ENCODE measurements at regions not wholly inside any gene's neighbourhood (a gene's known extent, or its start where the extent isn't known, plus 50 kb on each side); places are given as distances from the start of the nearest gene placed in this dataset.

DNA sequence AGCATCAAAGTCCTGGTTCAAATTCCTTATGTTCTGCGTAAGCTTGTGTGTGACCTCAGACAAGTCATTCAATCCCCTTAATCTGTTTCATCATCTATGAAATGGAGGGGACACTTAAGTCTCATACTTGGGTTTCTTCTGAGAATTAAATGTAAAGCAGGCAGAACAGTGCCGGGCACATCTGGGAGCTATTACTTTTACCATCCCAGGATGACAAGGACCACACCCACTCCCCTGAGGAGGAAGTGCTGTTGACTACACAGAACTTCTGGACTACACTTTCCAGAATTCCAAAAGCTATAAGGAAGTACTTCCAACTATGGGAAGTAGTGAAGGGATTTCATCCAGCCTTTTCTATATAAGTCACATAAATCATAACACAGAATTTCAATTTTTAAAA lies 294.9 kb downstream of the IPMK start:
- H3K27ac ChIP-seq (ENCODE audit: low read depth), result no peak overlapping the region
- H3K27ac Mint-ChIP-seq, result no peak overlapping the region
- no peaks in the 10 kb centered on the region for H3K4me1 ChIP-seq (ENCODE audit: insufficient read depth)
- no peaks in the 10 kb centered on the region for H3F3A ChIP-seq (replicated peaks; ENCODE audit: low read depth)
- no peak for DNase-seq (ENCODE audit: low spot score)
- no peaks in the 10 kb centered on the region for H3K4me1 Mint-ChIP-seq
- no peaks in the 10 kb centered on the region for H3K79me2 ChIP-seq (replicated peaks; ENCODE audit: insufficient read depth)
- no peaks in the 10 kb centered on the region for H3K36me3 ChIP-seq (ENCODE audit: insufficient read depth)
- H3K9me2 ChIP-seq (ENCODE audit: insufficient read depth), result no peaks in the 10 kb centered on the region; the same call in 1 of the 2 replicates
- peaks cover 1% of the 10 kb centered on the region for H3K27me3 Mint-ChIP-seq (ENCODE audit: insufficient read depth, low read depth, poor library complexity)
- H3K4me2 ChIP-seq, result no peak overlapping the region
- H3K27me3 ChIP-seq (ENCODE audit: insufficient read depth), result no peaks in the 10 kb centered on the region
- H4K20me1 ChIP-seq (replicated peaks; ENCODE audit: insufficient read depth), result no peaks in the 10 kb centered on the region
- no peak overlapping the region for H3K4me3 ChIP-seq
- H3K36me3 Mint-ChIP-seq (ENCODE audit: low read depth), result peaks cover 2% of the 10 kb centered on the region; the same call in 1 of the 3 replicates
- no peak for ATAC-seq
- H3K9me3 Mint-ChIP-seq, result peaks cover 4% of the 10 kb centered on the region; the same call in 1 of the 3 replicates
- H2AFZ ChIP-seq, result no peak overlapping the region
- no peak overlapping the region for H3K4me3 Mint-ChIP-seq
- TF ChIP-seq POLR2AphosphoS5 (IDR thresholded peaks at IDR 0.05; ENCODE audit: low read depth) (no peak), CREB1 (CRISPR knock-in tag; IDR thresholded peaks at IDR 0.05; ENCODE audit: low read depth) (no peak), ZNF331 (CRISPR knock-in tag; IDR thresholded peaks at IDR 0.05; ENCODE audit: low read depth) (no peak), ZNF114 (CRISPR knock-in tag; IDR thresholded peaks at IDR 0.05) (no peak), NANOG (IDR thresholded peaks at IDR 0.05; ENCODE audit: borderline replicate concordance) (no peak), EZH2phosphoT487 (IDR thresholded peaks at IDR 0.05; ENCODE audit: unreplicated experiment) (no peak), JUNB (IDR thresholded peaks at IDR 0.05; ENCODE audit: unreplicated experiment) (no peak), EZH2 (IDR thresholded peaks at IDR 0.05; ENCODE audit: low read depth, unreplicated experiment) (no peak), STAT1 (IDR thresholded peaks at IDR 0.05; ENCODE audit: unreplicated experiment) (no peak)
- TF ChIP-seq, protein P1, sequence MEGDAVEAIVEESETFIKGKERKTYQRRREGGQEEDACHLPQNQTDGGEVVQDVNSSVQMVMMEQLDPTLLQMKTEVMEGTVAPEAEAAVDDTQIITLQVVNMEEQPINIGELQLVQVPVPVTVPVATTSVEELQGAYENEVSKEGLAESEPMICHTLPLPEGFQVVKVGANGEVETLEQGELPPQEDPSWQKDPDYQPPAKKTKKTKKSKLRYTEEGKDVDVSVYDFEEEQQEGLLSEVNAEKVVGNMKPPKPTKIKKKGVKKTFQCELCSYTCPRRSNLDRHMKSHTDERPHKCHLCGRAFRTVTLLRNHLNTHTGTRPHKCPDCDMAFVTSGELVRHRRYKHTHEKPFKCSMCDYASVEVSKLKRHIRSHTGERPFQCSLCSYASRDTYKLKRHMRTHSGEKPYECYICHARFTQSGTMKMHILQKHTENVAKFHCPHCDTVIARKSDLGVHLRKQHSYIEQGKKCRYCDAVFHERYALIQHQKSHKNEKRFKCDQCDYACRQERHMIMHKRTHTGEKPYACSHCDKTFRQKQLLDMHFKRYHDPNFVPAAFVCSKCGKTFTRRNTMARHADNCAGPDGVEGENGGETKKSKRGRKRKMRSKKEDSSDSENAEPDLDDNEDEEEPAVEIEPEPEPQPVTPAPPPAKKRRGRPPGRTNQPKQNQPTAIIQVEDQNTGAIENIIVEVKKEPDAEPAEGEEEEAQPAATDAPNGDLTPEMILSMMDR (conservative IDR thresholded peaks at IDR 0.05; ENCODE audit: low read depth in 2 of 2), result no peak
- TF ChIP-seq, protein P2, sequence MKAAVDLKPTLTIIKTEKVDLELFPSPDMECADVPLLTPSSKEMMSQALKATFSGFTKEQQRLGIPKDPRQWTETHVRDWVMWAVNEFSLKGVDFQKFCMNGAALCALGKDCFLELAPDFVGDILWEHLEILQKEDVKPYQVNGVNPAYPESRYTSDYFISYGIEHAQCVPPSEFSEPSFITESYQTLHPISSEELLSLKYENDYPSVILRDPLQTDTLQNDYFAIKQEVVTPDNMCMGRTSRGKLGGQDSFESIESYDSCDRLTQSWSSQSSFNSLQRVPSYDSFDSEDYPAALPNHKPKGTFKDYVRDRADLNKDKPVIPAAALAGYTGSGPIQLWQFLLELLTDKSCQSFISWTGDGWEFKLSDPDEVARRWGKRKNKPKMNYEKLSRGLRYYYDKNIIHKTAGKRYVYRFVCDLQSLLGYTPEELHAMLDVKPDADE (IDR thresholded peaks at IDR 0.05), result no peak
- TF ChIP-seq, protein P3, sequence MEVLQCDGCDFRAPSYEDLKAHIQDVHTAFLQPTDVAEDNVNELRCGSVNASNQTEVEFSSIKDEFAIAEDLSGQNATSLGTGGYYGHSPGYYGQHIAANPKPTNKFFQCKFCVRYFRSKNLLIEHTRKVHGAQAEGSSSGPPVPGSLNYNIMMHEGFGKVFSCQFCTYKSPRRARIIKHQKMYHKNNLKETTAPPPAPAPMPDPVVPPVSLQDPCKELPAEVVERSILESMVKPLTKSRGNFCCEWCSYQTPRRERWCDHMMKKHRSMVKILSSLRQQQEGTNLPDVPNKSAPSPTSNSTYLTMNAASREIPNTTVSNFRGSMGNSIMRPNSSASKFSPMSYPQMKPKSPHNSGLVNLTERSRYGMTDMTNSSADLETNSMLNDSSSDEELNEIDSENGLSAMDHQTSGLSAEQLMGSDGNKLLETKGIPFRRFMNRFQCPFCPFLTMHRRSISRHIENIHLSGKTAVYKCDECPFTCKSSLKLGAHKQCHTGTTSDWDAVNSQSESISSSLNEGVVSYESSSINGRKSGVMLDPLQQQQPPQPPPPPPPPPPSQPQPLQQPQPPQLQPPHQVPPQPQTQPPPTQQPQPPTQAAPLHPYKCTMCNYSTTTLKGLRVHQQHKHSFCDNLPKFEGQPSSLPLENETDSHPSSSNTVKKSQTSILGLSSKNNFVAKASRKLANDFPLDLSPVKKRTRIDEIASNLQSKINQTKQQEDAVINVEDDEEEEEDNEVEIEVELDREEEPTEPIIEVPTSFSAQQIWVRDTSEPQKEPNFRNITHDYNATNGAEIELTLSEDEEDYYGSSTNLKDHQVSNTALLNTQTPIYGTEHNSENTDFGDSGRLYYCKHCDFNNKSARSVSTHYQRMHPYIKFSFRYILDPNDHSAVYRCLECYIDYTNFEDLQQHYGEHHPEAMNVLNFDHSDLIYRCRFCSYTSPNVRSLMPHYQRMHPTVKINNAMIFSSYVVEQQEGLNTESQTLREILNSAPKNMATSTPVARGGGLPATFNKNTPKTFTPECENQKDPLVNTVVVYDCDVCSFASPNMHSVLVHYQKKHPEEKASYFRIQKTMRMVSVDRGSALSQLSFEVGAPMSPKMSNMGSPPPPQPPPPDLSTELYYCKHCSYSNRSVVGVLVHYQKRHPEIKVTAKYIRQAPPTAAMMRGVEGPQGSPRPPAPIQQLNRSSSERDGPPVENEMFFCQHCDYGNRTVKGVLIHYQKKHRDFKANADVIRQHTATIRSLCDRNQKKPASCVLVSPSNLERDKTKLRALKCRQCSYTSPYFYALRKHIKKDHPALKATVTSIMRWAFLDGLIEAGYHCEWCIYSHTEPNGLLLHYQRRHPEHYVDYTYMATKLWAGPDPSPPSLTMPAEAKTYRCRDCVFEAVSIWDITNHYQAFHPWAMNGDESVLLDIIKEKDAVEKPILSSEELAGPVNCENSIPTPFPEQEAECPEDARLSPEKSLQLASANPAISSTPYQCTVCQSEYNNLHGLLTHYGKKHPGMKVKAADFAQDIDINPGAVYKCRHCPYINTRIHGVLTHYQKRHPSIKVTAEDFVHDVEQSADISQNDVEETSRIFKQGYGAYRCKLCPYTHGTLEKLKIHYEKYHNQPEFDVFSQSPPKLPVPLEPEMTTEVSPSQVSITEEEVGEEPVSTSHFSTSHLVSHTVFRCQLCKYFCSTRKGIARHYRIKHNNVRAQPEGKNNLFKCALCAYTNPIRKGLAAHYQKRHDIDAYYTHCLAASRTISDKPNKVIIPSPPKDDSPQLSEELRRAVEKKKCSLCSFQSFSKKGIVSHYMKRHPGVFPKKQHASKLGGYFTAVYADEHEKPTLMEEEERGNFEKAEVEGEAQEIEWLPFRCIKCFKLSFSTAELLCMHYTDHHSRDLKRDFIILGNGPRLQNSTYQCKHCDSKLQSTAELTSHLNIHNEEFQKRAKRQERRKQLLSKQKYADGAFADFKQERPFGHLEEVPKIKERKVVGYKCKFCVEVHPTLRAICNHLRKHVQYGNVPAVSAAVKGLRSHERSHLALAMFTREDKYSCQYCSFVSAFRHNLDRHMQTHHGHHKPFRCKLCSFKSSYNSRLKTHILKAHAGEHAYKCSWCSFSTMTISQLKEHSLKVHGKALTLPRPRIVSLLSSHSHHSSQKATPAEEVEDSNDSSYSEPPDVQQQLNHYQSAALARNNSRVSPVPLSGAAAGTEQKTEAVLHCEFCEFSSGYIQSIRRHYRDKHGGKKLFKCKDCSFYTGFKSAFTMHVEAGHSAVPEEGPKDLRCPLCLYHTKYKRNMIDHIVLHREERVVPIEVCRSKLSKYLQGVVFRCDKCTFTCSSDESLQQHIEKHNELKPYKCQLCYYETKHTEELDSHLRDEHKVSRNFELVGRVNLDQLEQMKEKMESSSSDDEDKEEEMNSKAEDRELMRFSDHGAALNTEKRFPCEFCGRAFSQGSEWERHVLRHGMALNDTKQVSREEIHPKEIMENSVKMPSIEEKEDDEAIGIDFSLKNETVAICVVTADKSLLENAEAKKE (CRISPR knock-in tag; IDR thresholded peaks at IDR 0.05), result no peak
- TF ChIP-seq, protein P4, sequence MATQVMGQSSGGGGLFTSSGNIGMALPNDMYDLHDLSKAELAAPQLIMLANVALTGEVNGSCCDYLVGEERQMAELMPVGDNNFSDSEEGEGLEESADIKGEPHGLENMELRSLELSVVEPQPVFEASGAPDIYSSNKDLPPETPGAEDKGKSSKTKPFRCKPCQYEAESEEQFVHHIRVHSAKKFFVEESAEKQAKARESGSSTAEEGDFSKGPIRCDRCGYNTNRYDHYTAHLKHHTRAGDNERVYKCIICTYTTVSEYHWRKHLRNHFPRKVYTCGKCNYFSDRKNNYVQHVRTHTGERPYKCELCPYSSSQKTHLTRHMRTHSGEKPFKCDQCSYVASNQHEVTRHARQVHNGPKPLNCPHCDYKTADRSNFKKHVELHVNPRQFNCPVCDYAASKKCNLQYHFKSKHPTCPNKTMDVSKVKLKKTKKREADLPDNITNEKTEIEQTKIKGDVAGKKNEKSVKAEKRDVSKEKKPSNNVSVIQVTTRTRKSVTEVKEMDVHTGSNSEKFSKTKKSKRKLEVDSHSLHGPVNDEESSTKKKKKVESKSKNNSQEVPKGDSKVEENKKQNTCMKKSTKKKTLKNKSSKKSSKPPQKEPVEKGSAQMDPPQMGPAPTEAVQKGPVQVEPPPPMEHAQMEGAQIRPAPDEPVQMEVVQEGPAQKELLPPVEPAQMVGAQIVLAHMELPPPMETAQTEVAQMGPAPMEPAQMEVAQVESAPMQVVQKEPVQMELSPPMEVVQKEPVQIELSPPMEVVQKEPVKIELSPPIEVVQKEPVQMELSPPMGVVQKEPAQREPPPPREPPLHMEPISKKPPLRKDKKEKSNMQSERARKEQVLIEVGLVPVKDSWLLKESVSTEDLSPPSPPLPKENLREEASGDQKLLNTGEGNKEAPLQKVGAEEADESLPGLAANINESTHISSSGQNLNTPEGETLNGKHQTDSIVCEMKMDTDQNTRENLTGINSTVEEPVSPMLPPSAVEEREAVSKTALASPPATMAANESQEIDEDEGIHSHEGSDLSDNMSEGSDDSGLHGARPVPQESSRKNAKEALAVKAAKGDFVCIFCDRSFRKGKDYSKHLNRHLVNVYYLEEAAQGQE (IDR thresholded peaks at IDR 0.05; ENCODE audit: unreplicated experiment), result no peak
